Fibroblast of lung (primary cell): ENCODE measurements at regions not wholly inside any gene's neighbourhood (a gene's known extent, or its start where the extent isn't known, plus 50 kb on each side); places are given as distances from the start of the nearest gene placed in this dataset.

Experiments used
- DNase-seq, 2 donors: peaks; one replicate each; pipeline versions ENCODE4 v3.0.0 to v3.0.0-alpha.2; 2010; ENCODE audit warnings: low read depth in 2 of 2
- H2AFZ ChIP-seq: 2 replicates; pipeline ENCODE4 v1.5.1; 2012; ENCODE audit warnings: low read length, control low read depth, inconsistent platforms
- H3K27ac ChIP-seq: 2 replicates; pipeline ENCODE4 v1.5.1; 2011; ENCODE audit warnings: low read length, control low read depth; ENCODE audit not compliant: insufficient read depth
- H3K27me3 ChIP-seq: 2 replicates; pipeline ENCODE4 v1.5.1; 2011; ENCODE audit warnings: mild to moderate bottlenecking, low read length; ENCODE audit not compliant: control insufficient read depth, insufficient read depth
- H3K36me3 ChIP-seq: 2 replicates; pipeline ENCODE4 v1.5.1; 2011; ENCODE audit warnings: low read length; ENCODE audit not compliant: control insufficient read depth, insufficient read depth
- H3K4me1 ChIP-seq: 2 replicates; pipeline ENCODE4 v1.5.1; 2011; ENCODE audit warnings: low read length; ENCODE audit not compliant: control insufficient read depth, insufficient read depth; ENCODE audit errors: extremely low read depth
- H3K4me2 ChIP-seq: 2 replicates; pipeline ENCODE4 v1.5.1; 2011; ENCODE audit warnings: low read length, control low read depth; ENCODE audit not compliant: insufficient read depth; ENCODE audit errors: extremely low read depth
- H3K4me3 ChIP-seq, 4 experiments: fragments of 200-600 bp in 1 of 4; sonication (generic) in 1 of 4; replicated peaks in 1 of 4; 2 replicates each; pipeline ENCODE4 v1.5.1; 2011 to 2016; ENCODE audit warnings: low read length in 4 of 4, low read depth in 3 of 4, mild to moderate bottlenecking in 3 of 4, control low read depth in 2 of 4, inconsistent platforms in 1 of 4, mixed read lengths in 1 of 4; ENCODE audit not compliant: insufficient read depth in 1 of 4; ENCODE audit errors: control extremely low read depth in 1 of 4
- H3K79me2 ChIP-seq: 2 replicates; pipeline ENCODE4 v1.5.1; 2012; ENCODE audit warnings: mild to moderate bottlenecking, low read length, inconsistent platforms; ENCODE audit not compliant: control insufficient read depth, insufficient read depth
- H3K9ac ChIP-seq: 2 replicates; pipeline ENCODE4 v1.5.1; 2011; ENCODE audit warnings: mild to moderate bottlenecking, low read length, control low read depth; ENCODE audit not compliant: insufficient read depth
- H3K9me3 ChIP-seq: 2 replicates; pipeline ENCODE4 v1.5.1; 2012; ENCODE audit warnings: low read depth, low read length; ENCODE audit not compliant: control insufficient read depth, insufficient read depth
- H4K20me1 ChIP-seq: 2 replicates; pipeline ENCODE4 v1.5.1; 2011; ENCODE audit warnings: low read length; ENCODE audit not compliant: control insufficient read depth, insufficient read depth; ENCODE audit errors: extremely low read depth
- EZH2 ChIP-seq: IDR thresholded peaks from 2 replicates; pipeline ENCODE4 v1.5.1; 2012; ENCODE audit warnings: low read length, control low read depth, mild to moderate bottlenecking; ENCODE audit errors: missing control alignments
- TF ChIP-seq, protein P1 (sequence below), 2 donors: IDR thresholded peaks in 1 of 2; conservative IDR thresholded peaks in 1 of 2; 1 replicate in 1 of 2; 2 replicates in 1 of 2; pipeline ENCODE4 v1.5.1; 2011 to 2012; ENCODE audit warnings: low read length in 2 of 2, control low read depth in 1 of 2, inconsistent platforms in 1 of 2, low read depth in 1 of 2, mild to moderate bottlenecking in 1 of 2

- Histone ChIP-seq H3K36me3 (no peaks in the 10 kb centered on the region), H3K9me3 (no peaks in the 10 kb centered on the region), H2AFZ (no peak overlapping the region), H3K4me3 (no peak overlapping the region), H4K20me1 (no peaks in the 10 kb centered on the region), H3K79me2 (no peaks in the 10 kb centered on the region), H3K9ac (no peak overlapping the region), H3K27me3 (no peaks in the 10 kb centered on the region), H3K27ac (no peak overlapping the region), H3K4me2 (no peak overlapping the region), H3K4me1 (no peaks in the 10 kb centered on the region)
- peak in 1 of 2 donors; percentile 28 for DNase-seq
- TF ChIP-seq, protein P1, sequence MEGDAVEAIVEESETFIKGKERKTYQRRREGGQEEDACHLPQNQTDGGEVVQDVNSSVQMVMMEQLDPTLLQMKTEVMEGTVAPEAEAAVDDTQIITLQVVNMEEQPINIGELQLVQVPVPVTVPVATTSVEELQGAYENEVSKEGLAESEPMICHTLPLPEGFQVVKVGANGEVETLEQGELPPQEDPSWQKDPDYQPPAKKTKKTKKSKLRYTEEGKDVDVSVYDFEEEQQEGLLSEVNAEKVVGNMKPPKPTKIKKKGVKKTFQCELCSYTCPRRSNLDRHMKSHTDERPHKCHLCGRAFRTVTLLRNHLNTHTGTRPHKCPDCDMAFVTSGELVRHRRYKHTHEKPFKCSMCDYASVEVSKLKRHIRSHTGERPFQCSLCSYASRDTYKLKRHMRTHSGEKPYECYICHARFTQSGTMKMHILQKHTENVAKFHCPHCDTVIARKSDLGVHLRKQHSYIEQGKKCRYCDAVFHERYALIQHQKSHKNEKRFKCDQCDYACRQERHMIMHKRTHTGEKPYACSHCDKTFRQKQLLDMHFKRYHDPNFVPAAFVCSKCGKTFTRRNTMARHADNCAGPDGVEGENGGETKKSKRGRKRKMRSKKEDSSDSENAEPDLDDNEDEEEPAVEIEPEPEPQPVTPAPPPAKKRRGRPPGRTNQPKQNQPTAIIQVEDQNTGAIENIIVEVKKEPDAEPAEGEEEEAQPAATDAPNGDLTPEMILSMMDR (conservative IDR thresholded peaks at IDR 0.05 in 1 of 2, IDR thresholded peaks at IDR 0.05 in 1 of 2; ENCODE audit: low read depth in 1 of 2, low read length in 2 of 2): no peak
- no peak for TF ChIP-seq EZH2
Measured at GRCh38 chr3:17945018-17945798, 202.8 kb upstream of the TBC1D5 start.

- DNase-seq: peak in 1 of 2 donors; percentile 80
Measured at GRCh38 chr3:17942856-17943255, 200.4 kb upstream of the TBC1D5 start.

GRCh38 chr3:17941766-17942165, 199.3 kb upstream of the TBC1D5 start:
- Histone ChIP-seq H3K27ac (no peak overlapping the region), H3K9ac (no peak overlapping the region), H3K9me3 (no peaks in the 10 kb centered on the region), H3K36me3 (no peaks in the 10 kb centered on the region), H4K20me1 (no peaks in the 10 kb centered on the region), H3K27me3 (no peaks in the 10 kb centered on the region), H3K79me2 (no peaks in the 10 kb centered on the region), H3K4me2 (no peak overlapping the region), H2AFZ (no peak overlapping the region), H3K4me1 (no peaks in the 10 kb centered on the region), H3K4me3 (no peak overlapping the region)
- TF ChIP-seq, protein P1 (conservative IDR thresholded peaks at IDR 0.05 in 1 of 2, IDR thresholded peaks at IDR 0.05 in 1 of 2; ENCODE audit: low read depth in 1 of 2, low read length in 2 of 2): no peak
- no peak for TF ChIP-seq EZH2
- DNase-seq: peak in 1 of 2 donors; percentile 43

More at GRCh38 chr3:17942856-17943255, 200.4 kb upstream of the TBC1D5 start:
- H4K20me1 ChIP-seq: no peaks in the 10 kb centered on the region
- H3K36me3 ChIP-seq: no peaks in the 10 kb centered on the region
- H3K27ac ChIP-seq: no peak overlapping the region
- no peaks in the 10 kb centered on the region for H3K79me2 ChIP-seq
- H3K4me2 ChIP-seq: no peak overlapping the region
- no peak overlapping the region for H3K4me3 ChIP-seq
- no peaks in the 10 kb centered on the region for H3K9me3 ChIP-seq
- no peak overlapping the region for H2AFZ ChIP-seq
- no peaks in the 10 kb centered on the region for H3K4me1 ChIP-seq
- H3K9ac ChIP-seq: no peak overlapping the region
- TF ChIP-seq EZH2: no peak
- TF ChIP-seq, protein P1 (conservative IDR thresholded peaks at IDR 0.05 in 1 of 2, IDR thresholded peaks at IDR 0.05 in 1 of 2; ENCODE audit: low read depth in 1 of 2, low read length in 2 of 2): no peak
- no peaks in the 10 kb centered on the region for H3K27me3 ChIP-seq
